Embryonic facial prominence (tissue), 1 donor: ENCODE measurements at regions not wholly inside any gene's neighbourhood (a gene's known extent, or its start where the extent isn't known, plus 50 kb on each side); places are given as distances from the start of the nearest gene placed in this dataset.
"Not testable (repeated sequence)": the region's sequence is repeated elsewhere in the genome, so short reads cannot be mapped to it uniquely, and the experiment has no call there.

Experiments used
- DNase-seq: peaks from one replicate; pipeline ENCODE4 v3.0.0-alpha.2; 2016; ENCODE audit errors: extremely low spot score

DNA sequence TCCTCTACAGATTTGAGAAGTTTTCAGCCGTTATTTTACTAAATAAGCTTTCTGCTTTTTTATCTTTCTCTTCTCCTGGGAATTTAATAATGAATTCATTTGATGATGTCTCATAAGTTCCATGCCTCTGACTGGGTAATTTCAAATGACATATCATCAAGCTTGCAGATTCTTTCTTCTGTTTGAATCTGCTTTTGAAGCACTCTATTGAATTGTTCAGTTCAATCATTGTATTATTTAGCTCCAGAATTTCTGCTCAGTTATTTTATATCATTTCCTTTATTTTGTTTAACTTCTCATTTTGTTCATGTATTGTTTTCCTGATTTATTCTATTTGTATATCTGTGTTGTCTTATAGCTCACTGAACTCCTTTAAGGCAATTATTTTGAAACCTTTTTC is 196.9 kb upstream of the CNTNAP2 start:
- no peak for DNase-seq

DNA sequence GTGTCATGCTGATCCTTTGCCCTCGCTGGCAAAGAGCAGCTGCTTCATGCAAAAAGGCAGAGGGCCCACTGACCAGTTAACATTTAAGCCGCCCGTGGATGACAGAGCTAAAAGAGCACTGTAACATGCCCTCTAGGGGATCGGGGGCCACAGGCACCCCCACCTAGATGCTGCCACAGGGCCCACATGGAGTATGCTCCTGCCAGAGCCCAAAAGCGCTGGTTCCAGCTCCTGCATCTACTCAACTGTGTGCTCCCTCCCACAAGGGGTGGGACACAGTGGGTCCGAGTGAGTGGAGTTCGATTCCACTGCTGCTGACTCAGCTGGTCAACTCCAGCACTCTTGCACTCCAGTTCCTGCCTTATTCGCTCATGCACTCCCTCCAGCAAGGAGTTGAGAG is 199.8 kb upstream of the CNTNAP2 start:
- DNase-seq = no peak

DNA sequence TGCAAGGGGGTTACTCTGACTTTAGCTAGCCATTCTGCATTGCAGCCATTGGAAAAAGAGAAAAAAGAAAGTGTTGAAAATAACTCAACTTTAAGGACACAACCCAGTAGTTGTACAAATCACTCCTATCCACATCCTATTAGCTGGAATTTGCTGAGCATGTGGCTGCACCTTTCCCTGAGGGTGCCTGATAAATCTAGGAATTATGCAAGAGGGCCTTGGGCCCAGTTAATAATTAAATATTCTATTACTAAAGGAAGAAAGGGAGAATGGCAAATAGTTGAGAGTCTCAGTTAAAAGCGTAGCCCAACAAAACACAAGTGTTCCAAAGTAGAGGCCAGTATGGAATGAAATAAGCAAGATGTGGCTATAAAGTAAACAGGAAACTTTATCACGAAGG is 200.9 kb upstream of the CNTNAP2 start:
- no peak for DNase-seq

DNA sequence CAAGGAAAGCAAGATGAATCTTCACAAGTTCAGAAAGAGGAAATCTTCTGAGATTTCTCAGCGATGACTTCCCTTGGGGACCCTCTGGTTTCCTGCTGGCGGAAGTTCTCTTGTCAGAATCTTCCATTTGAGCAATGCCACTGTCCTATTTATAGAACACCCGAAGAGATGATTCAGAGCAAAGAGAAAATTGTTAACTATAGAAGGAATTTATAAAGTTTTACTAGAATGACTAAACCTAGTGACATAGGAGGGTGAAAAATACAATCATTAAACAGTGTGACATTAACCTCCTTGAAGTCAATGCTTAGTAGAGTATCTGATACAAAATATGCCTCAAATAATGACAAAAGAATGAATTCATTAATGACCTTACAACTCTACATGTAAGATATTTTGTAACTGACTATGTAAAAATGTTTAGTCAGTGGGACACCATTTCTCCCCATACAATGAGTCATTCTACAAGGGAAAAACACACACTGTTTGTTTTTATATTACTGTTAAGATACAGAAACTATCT is 206.5 kb upstream of the CNTNAP2 start:
- DNase-seq = no peak

DNA sequence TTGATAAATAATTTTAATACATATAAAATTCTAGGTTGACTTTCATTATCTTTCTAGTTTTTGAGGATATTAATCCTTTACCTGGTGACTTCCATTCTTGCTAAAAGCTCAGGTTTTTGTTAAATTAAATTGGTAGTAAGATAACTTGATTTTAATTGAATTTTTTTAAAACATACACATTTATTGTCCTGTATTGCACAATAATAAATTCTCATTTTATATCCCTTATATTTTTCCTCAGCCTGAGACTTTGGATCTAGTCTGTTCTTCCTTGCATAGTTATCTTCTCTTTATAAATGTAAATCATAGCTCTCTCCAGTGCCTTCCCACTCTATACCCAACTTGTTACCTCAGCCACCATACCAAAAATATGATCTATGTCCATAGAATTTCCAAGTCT is 212.9 kb upstream of the CNTNAP2 start:
- no peak for DNase-seq

DNA sequence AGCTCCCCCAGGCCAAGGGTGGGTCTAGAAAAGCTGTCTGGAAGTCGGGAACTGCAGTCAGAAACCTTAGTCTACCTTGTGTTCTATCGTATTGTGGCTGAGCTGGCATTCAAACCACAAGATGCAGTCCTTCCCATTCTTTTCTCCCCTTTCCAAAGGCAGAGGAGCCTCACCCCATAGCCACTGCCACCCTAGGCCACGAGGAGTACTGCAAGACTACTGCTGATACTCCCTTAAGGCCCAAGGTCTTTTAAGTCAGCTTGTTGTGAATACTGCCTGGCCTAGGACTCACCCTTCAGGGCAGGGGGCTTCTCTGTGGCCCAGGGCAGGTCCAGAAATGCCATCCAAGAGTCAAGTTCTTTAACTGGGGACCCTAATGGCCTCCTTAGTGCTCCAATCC is 214.5 kb upstream of the CNTNAP2 start:
- DNase-seq = no peak

DNA sequence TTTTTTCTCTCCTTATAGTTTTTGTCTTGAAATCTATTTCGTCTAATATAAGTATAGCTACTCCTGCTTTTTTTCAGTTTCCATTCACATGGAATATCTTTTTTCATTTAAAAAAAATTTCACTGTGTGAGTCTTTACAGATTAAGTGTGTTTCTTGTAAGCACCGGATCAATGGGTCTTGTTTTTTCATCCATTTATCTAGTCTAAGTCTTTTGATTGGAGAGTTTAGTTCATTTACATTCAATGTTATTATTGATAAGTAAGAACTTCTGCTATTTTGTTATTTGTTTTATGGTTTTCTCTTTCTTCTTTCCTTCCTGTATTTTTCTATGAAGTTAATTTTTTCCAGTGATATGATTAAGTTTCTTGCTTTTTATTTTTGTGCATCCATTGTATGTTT is 216.7 kb upstream of the CNTNAP2 start:
- DNase-seq = no peak

DNA sequence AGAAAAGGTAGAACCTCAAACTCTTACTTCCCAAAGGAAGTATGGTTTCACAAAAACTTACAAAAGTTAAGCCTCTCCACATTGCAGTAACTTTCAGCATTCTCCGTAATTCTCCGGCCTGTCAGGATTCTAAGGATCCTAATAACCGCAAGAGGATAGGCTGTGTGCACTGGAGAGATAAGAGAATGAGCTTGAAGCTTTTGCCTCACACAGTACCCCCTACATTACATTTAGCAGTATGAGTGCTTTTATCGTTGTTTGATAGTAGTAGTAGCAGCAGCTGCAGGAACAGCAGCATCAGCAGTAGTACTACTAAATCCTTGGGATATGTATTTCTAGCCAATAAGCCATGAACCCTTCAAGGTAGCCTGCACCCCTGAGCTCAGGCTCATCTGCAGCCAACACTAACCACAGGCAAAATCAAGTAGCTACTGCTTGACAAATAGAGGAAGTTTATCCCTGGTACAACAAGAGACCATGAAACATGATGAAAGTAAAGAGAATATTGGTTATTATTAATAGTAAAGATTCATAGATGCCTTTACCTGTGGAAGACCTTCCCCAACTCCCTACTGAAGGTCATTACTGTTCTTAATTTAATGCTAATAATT is 222.6 kb upstream of the CNTNAP2 start:
- no peak for DNase-seq

DNA sequence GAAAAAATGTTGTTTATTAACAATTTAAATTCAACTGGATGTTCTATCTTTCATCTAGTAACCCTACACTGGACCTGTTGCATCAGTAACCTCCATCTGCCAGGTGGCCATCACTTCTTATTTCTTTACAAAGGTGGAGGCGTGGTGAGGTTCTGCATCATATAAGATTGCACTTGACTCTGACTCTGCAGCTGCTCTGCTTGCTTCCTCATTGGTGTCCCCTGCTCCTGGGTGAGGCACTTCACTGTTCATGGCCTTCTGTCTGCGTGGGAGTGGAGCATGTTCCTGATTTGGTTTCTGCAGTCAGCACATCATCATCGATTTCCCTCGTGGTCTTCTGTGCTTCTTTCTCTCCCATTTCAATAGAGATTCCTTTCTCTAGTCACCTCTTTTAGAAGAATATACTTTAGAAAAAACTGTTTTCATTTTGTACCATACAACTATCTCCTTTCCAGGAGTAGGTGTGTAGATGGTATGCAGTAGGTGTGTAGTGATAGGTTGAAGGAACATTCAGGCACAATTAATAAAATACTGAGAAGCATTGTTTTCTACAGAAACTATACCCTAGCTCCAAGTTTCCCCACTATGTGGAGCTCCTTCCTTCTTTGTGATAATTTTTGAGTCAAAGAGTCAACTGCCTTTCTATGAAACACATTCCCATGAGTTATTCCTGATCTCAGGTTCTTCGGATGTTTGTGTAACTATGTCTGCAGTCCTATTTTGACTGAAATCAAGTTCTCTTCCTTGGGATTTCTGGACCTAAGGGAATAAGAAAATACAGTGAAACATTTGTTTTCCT is 231.7 kb upstream of the CNTNAP2 start:
- no peak for DNase-seq

DNA sequence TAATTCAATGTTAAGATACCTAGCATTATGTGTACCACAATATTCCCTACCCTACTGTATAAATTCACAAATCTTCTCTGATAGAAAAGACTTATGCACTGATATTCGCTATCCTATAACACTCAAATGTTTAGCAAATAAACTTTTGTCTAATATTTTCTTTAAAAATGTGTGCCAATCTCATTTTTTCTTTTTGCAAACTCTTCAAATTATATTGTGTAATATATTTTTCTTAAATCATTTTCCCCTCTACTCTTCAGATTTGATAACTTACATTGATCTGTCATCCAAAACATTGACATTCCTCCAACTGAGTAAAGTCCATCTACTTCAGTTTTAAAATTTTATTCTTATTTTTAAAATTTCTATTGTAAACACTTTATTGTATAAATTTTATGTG is 240.2 kb upstream of the CNTNAP2 start:
- DNase-seq = no peak

DNA sequence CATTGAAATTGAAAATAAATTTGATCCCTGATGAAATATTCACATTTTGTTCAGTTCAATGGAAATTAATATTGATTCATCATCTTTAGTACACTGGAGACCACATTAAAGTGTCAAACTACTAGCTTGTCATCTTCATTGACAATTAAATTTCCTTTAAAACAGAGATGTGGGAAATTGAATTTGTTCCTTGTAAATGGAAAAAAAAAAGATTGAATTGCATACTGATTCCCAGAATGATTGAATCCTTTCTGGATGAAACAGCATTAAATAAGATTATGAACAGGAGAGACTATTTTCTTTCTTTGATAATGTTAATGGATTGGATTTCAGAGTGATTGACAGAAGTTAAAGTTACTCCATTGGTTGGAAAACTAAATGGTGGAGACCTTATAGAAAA is 241.3 kb upstream of the CNTNAP2 start:
- no peak for DNase-seq

DNA sequence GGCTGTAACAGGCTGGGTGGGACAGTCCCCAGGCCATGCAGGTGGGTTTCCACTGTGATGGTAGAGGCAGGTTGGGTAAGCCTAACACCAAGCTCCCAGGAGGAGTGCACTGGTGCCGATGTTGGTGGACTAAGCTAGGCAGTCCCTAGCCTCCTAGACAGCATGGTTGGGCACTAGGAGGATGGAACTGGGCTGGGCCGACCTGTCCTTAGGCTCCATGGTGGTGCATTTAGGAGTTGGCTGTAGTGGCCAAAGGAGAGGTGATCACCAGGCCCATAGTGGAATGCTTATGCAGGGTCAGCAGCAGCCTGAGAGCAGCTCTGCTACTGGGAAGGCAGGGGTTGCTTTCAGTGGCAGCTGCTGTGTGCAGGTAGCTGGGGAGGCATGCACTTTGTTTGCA is 247.7 kb upstream of the CNTNAP2 start:
- no peak for DNase-seq

DNA sequence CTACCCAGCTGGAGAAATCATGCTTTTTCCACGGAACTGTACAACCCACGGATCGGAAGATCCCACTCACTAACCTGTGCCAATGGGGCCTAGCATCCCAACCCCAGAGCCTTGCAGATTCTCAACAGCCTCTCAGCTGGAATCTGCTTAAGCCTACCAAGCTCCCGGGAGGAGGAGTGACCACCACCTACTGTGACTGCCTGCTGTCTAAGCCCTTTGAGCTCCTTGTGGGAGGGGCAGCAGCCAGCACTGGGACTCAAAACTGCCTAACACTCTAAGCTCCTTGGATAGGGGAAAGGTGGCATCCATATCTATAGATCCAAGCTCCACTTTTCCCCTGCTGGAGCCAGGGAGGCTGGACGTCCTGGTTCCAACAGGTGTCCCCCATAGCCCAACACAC is 254.4 kb upstream of the CNTNAP2 start:
- no peak for DNase-seq

DNA sequence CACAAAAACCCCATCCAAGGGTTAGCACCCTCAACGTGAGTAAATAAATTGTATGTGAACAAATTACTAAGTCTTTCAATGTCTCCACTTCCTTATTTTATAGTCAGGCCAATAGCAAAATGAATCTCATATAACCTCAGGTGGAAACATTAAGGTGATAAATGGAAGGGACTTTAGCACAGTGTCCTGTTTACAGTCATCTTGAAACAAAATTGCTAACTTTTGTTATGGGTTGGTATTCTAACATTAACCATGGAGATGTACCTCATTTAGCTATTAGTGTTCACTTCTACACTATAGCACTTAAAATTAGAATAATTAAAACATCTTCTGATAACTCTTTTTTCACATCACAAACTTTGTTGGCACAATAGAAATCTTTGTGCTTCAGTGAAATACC is 255.8 kb upstream of the CNTNAP2 start:
- DNase-seq = no peak

DNA sequence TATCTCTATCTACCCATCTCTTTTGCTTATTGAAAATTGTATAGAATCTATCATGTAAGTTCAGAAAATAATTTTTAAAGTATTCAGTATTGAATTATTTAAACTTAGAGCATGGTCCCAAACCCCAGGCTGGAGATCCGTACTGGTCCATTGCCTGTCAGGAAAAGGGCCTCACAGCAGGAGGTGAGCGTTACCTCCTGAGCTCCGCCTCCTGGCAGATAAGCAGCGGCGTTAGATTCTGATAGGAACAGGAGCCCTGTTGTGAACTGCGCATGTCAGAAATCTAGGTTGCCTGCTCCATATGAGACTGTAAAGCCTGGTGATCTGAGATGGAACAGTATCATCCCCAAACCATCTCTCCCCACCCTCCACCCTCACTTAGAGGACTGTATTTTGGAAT is 266.0 kb upstream of the CNTNAP2 start:
- no peak for DNase-seq

DNA sequence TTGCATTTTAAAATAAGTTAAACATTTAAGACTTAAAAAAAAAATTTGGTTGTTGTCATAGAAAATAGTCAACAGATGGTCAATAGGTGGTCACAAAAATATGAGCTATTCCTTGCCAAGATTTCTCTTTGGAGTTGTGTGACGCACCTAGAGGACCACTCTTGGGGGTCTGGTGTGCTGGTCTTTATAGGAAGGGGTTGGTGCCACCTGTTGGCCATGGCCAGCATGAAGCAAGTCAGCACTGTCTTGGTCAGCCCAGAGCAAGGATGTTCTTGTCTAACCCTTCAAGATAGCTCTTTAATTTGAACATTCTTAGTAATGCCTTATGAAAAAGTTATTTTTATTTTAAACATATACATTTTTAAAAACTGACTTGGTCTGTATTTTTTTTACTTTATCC is 267.9 kb upstream of the CNTNAP2 start:
- DNase-seq = no peak

DNA sequence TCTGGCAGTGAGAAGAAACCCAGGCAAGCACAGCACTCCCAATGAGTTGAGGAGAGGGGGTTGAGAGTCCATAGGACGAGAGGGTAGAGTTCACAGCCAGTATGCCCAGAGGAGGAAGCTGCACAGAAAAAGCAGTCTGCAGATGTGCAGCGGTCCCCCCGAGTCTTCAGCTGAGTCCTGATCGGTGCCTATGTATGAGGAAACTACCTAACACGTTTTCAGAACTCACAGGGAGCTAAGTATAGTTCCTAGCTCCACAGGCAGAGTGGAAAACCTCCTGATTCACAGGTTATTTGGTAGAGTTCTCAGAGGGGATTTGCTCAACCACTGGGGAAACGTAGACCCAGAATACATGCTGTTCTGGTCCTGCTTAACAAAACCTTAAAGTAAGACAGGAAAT is 271.3 kb upstream of the CNTNAP2 start:
- no peak for DNase-seq

DNA sequence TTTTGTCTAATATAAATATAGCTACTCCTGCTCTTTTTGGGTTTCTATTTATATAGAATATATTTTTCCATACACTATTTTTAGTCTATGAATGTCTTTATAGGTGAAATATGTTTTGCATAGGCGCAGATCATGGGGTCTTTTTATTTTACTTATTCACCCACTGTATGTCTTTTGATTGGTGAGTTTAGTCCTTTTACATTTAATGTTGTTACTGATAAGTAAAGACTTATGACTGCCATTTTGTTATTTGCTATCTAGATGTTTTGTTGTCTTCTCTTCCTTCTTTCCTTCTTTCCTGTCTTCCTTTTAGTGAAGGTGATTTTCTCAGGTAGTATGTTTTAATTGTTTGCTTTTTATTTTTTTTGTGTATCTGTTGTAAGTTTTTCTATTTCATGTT is 276.8 kb upstream of the CNTNAP2 start:
- DNase-seq = no peak

DNA sequence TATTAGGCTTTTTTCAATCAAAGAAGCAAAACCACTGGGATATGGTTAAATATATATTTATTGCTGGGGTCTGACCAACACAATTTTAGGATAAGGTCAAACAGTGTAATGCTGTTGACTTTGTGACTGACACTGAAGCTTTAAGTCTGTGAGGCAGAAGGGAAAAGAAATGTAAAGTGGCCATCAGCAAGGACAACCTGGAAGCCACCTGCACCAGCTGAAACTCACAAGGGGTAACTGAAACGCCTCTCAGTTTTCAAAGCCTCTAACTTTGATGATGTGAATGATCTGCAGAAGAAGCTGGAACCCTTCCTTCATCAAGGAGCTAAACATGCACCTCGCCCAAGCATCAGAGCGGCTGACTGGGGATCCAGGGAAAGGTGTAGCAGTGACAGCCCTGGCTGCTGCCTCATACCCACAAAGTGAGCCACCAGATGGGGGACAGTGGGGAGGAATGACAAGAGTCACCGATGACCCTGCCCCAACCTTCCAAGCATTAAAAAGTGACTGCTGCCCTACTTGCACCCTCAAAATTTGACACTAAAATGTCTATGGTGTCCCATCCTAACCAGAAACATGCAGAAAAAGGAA is 284.9 kb upstream of the CNTNAP2 start:
- DNase-seq = no peak

DNA sequence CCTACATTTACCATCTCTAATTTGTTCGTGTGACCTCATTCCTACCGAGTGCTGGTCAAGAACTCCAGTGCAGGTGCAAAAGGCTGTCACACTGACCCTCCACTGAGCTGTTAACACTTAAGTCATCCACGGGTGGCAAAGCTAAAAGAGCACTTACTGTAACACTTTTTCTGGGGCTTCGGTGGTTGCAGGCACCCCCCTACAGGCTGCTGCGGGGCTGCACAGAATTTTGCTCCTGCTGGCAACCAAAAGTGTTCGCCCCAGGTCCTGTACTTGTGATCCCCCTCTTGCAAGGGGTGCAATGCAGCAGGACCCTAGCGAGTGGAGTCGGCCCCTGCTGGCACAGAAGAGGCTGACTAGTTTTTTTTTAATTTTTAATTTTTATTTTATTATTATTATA is 298.9 kb upstream of the CNTNAP2 start:
- no peak for DNase-seq

DNA sequence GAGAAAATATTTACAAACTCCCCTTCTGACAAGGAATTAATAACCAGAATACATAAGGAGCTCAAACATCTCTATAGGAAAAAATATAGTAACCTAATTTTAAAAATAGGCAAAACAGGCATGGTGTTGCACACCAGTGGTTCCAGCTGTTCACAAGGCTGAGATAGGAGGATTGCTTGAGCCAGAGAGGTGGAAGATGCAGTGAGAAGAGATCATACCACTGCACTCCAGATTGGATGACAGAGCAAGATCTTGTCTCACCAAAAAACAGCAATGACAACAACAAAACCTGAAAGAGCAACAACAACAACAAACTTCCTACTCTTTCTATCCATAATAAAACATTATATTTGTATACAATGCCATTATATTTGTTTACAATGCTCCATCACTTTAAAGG is 304.4 kb upstream of the CNTNAP2 start:
- no peak for DNase-seq

DNA sequence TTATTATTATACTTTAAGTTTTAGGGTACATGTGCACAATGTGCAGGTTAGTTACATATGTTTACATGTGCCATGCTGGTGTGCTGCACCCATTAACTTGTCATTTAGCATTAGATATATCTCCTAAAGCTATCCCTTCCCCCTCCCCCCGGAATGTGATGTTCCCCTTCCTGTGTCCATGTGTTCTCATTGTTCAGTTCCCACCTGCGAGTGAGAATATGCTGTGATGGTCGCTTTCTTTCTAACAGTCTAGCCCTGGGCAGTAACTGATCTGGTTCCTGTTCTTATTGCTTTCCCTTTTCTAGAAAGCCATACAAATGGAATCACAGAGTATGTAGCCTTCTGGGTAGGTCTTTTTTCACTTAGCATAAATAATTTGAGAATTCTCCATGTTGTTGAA is 311.1 kb upstream of the CNTNAP2 start:
- DNase-seq = not testable (repeated sequence)

DNA sequence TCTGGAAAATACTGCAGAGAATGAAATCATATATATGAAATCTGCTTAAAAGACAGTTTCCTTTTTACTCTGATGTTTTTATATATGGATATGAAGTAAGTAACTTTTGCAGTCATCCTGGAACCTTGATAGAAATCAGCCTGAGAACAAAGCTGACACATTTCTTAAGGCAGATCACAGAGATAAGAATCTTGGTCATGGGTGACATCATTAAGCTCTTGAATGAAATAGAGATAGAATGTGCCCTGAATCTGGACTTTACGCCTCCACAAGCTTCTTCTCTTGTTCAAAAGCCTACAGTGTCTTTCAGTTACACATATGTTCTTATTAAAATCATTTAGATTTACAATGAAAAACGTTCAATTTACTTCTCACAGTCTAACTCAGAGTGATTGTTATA is 319.1 kb upstream of the CNTNAP2 start:
- DNase-seq = no peak
